Activated CD8-positive, alpha-beta memory T cell treated with anti-CD3 and anti-CD28 coated beads, Interleukin-2, amount 10 ng/mL, durations not matched to agents 7 days and 5 days (primary cell): ENCODE measurements at regions not wholly inside any gene's neighbourhood (a gene's known extent, or its start where the extent isn't known, plus 50 kb on each side); places are given as distances from the start of the nearest gene placed in this dataset.
"Not testable (repeated sequence)": the region's sequence is repeated elsewhere in the genome, so short reads cannot be mapped to it uniquely, and the experiment has no call there.

Source experiments
- ATAC-seq: fragments of 150-1000 bp; cut with Tn5 transposase; one replicate; pipeline ENCODE4 v1.10.0; 2021; ENCODE audit warnings: moderate library complexity
- CTCF ChIA-PET: fragments of 350-600 bp; sonication (Branson Sonifier 250); formaldehyde crosslinking; loops from one replicate; lab custom pipeline; 2021; ENCODE audit warnings: antibody characterized with exemption; lab: Charles Lee
- DNase-seq: peaks from one replicate; pipeline ENCODE4 v3.0.0-alpha.2; 2020
- H3K27ac Mint-ChIP-seq: one replicate; pipeline ENCODE4 v1.8.0; 2021; ENCODE audit warnings: mild to moderate bottlenecking, mixed read lengths
- H3K27me3 Mint-ChIP-seq: one replicate; pipeline ENCODE4 v1.8.0; 2021; ENCODE audit warnings: mixed read lengths
- H3K36me3 Mint-ChIP-seq: one replicate; pipeline ENCODE4 v1.8.0; 2021; ENCODE audit warnings: mild to moderate bottlenecking, mixed read lengths
- H3K4me1 Mint-ChIP-seq: one replicate; pipeline ENCODE4 v1.8.0; 2021; ENCODE audit warnings: mixed read lengths
- H3K4me3 Mint-ChIP-seq: one replicate; pipeline ENCODE4 v1.8.0; 2021; ENCODE audit warnings: mild to moderate bottlenecking, moderate library complexity, mixed read lengths
- H3K9me3 Mint-ChIP-seq: one replicate; pipeline ENCODE4 v1.8.0; 2022; ENCODE audit warnings: low read depth, mixed read lengths

GRCh38 chr2:48200620-48201293 lies 113.7 kb upstream of the FOXN2 start:
- no peaks in the 10 kb centered on the region for H3K9me3 Mint-ChIP-seq
- H3K27me3 Mint-ChIP-seq: no peaks in the 10 kb centered on the region
- no peak overlapping the region for H3K27ac Mint-ChIP-seq
- no peak overlapping the region for H3K4me3 Mint-ChIP-seq
- CTCF ChIA-PET: interaction anchor here (0.8 kb wide), 1 partner anchor 12 kb away, joined by 3 read pairs; no protein-coding TSS in a partner anchor
- DNase-seq (no peak), ATAC-seq (no peak)
- H3K4me1 Mint-ChIP-seq: peaks cover 2% of the 10 kb centered on the region
- no peaks in the 10 kb centered on the region for H3K36me3 Mint-ChIP-seq

- CTCF ChIA-PET, ATAC-seq, H3K4me1 Mint-ChIP-seq, H3K36me3 Mint-ChIP-seq, H3K27ac Mint-ChIP-seq, H3K9me3 Mint-ChIP-seq, H3K27me3 Mint-ChIP-seq, H3K4me3 Mint-ChIP-seq, DNase-seq: not testable (repeated sequence)
Observed at GRCh38 chr2:48201435-48201834, 113.0 kb upstream of the FOXN2 start.

- Mint-ChIP-seq H3K27ac (no peak overlapping the region), H3K27me3 (no peaks in the 10 kb centered on the region), H3K4me3 (no peak overlapping the region), H3K9me3 (no peaks in the 10 kb centered on the region), H3K36me3 (no peaks in the 10 kb centered on the region), H3K4me1 (peaks cover 2% of the 10 kb centered on the region)
- ATAC-seq (no peak), DNase-seq (no peak)
- CTCF ChIA-PET: no interaction called here
Observed at GRCh38 chr2:48202863-48203642, 111.4 kb upstream of the FOXN2 start.

- H3K9me3 Mint-ChIP-seq: no peaks in the 10 kb centered on the region
- CTCF ChIA-PET: no interaction called here
- no peak overlapping the region for H3K4me3 Mint-ChIP-seq
- H3K4me1 Mint-ChIP-seq: peaks cover 2% of the 10 kb centered on the region
- no peak for DNase-seq
- ATAC-seq: no peak
- no peaks in the 10 kb centered on the region for H3K36me3 Mint-ChIP-seq
- H3K27ac Mint-ChIP-seq: no peak overlapping the region
- H3K27me3 Mint-ChIP-seq: no peaks in the 10 kb centered on the region
Observed at GRCh38 chr2:48203668-48204067, 110.8 kb upstream of the FOXN2 start.

- ATAC-seq: no peak
- Mint-ChIP-seq H3K9me3 (no peaks in the 10 kb centered on the region), H3K4me1 (peaks cover 2% of the 10 kb centered on the region), H3K27ac (no peak overlapping the region), H3K36me3 (no peaks in the 10 kb centered on the region), H3K4me3 (no peak overlapping the region), H3K27me3 (no peaks in the 10 kb centered on the region)
- DNase-seq: no peak
- CTCF ChIA-PET: no interaction called here
Observed at GRCh38 chr2:48204750-48205136, 109.7 kb upstream of the FOXN2 start.

- Mint-ChIP-seq H3K27ac (no peak overlapping the region), H3K4me1 (peaks cover 2% of the 10 kb centered on the region), H3K4me3 (no peak overlapping the region), H3K9me3 (no peaks in the 10 kb centered on the region), H3K27me3 (no peaks in the 10 kb centered on the region), H3K36me3 (no peaks in the 10 kb centered on the region)
- DNase-seq: no peak
- CTCF ChIA-PET: no interaction called here
- ATAC-seq: no peak
Observed at GRCh38 chr2:48205137-48205798, 109.2 kb upstream of the FOXN2 start.

GRCh38 chr2:48206056-48206656 lies 108.3 kb upstream of the FOXN2 start:
- H3K27ac Mint-ChIP-seq, H3K4me3 Mint-ChIP-seq, ATAC-seq, H3K27me3 Mint-ChIP-seq, H3K36me3 Mint-ChIP-seq, H3K9me3 Mint-ChIP-seq, CTCF ChIA-PET, H3K4me1 Mint-ChIP-seq, DNase-seq: not testable (repeated sequence)

- H3K27me3 Mint-ChIP-seq: no peaks in the 10 kb centered on the region
- no peaks in the 10 kb centered on the region for H3K9me3 Mint-ChIP-seq
- H3K4me1 Mint-ChIP-seq: no peaks in the 10 kb centered on the region
- H3K36me3 Mint-ChIP-seq: no peaks in the 10 kb centered on the region
- CTCF ChIA-PET: interaction anchor here (0.7 kb wide), 1 partner anchor 358 kb away, joined by 3 read pairs; no protein-coding TSS in a partner anchor
- DNase-seq: no peak
- ATAC-seq: no peak
- no peak overlapping the region for H3K4me3 Mint-ChIP-seq
- H3K27ac Mint-ChIP-seq: no peak overlapping the region
Observed at GRCh38 chr2:48207201-48207641, 107.3 kb upstream of the FOXN2 start.

- H3K27ac Mint-ChIP-seq: no peak overlapping the region
- no peaks in the 10 kb centered on the region for H3K36me3 Mint-ChIP-seq
- DNase-seq (no peak), ATAC-seq (no peak)
- CTCF ChIA-PET: interaction anchor here (0.7 kb wide), 1 partner anchor 358 kb away, joined by 3 read pairs; no protein-coding TSS in a partner anchor
- H3K27me3 Mint-ChIP-seq: no peaks in the 10 kb centered on the region
- no peak overlapping the region for H3K4me3 Mint-ChIP-seq
- H3K4me1 Mint-ChIP-seq: no peaks in the 10 kb centered on the region
- H3K9me3 Mint-ChIP-seq: no peaks in the 10 kb centered on the region
Observed at GRCh38 chr2:48207851-48208250, 106.6 kb upstream of the FOXN2 start.

GRCh38 chr2:48209214-48209885 lies 105.1 kb upstream of the FOXN2 start:
- CTCF ChIA-PET: interaction anchor here (0.5 kb wide), 1 partner anchor 63 kb away, joined by 4 read pairs; no protein-coding TSS in a partner anchor
- Mint-ChIP-seq H3K4me1 (no peaks in the 10 kb centered on the region), H3K4me3 (no peak overlapping the region), H3K27me3 (no peaks in the 10 kb centered on the region), H3K27ac (no peak overlapping the region), H3K36me3 (peaks cover 1% of the 10 kb centered on the region), H3K9me3 (no peaks in the 10 kb centered on the region)
- ATAC-seq (no peak), DNase-seq (no peak)

- DNase-seq (no peak), ATAC-seq (no peak)
- H3K27me3 Mint-ChIP-seq: no peaks in the 10 kb centered on the region
- H3K4me1 Mint-ChIP-seq: no peaks in the 10 kb centered on the region
- CTCF ChIA-PET: interaction anchor here (0.6 to 0.7 kb wide), 2 partner anchors 33 to 103 kb away, joined by 3 to 4 read pairs; no protein-coding TSS in a partner anchor
- H3K4me3 Mint-ChIP-seq: no peak overlapping the region
- no peak overlapping the region for H3K27ac Mint-ChIP-seq
- H3K9me3 Mint-ChIP-seq: no peaks in the 10 kb centered on the region
- H3K36me3 Mint-ChIP-seq: peaks cover 1% of the 10 kb centered on the region
Observed at GRCh38 chr2:48210189-48210588, 104.3 kb upstream of the FOXN2 start.

GRCh38 chr2:48213646-48214045 lies 100.8 kb upstream of the FOXN2 start:
- CTCF ChIA-PET: no interaction called here
- H3K4me3 Mint-ChIP-seq: no peak overlapping the region
- DNase-seq (no peak), ATAC-seq (no peak)
- no peaks in the 10 kb centered on the region for H3K27me3 Mint-ChIP-seq
- H3K4me1 Mint-ChIP-seq: no peaks in the 10 kb centered on the region
- peaks cover 1% of the 10 kb centered on the region for H3K36me3 Mint-ChIP-seq
- H3K9me3 Mint-ChIP-seq: no peaks in the 10 kb centered on the region
- no peak overlapping the region for H3K27ac Mint-ChIP-seq

- H3K4me3 Mint-ChIP-seq: no peak overlapping the region
- ATAC-seq (no peak), DNase-seq (no peak)
- no peak overlapping the region for H3K27ac Mint-ChIP-seq
- H3K4me1 Mint-ChIP-seq: no peaks in the 10 kb centered on the region
- H3K36me3 Mint-ChIP-seq: peaks cover 1% of the 10 kb centered on the region
- CTCF ChIA-PET: no interaction called here
- H3K9me3 Mint-ChIP-seq: no peaks in the 10 kb centered on the region
- H3K27me3 Mint-ChIP-seq: no peaks in the 10 kb centered on the region
Observed at GRCh38 chr2:48218169-48218568, 96.3 kb upstream of the FOXN2 start.
